ENCODE measurements at regions not wholly inside any gene's neighbourhood (a gene's known extent, or its start where the extent isn't known, plus 50 kb on each side); places are given as distances from the start of the nearest gene placed in this dataset.

- Histone ChIP-seq H3K4me1 (replicated peaks) (no peaks in the 10 kb centered on the region), H3K4me3 (no peak overlapping the region), H3K9me3 (no peaks in the 10 kb centered on the region), H3K27me3 (replicated peaks; ENCODE audit: insufficient read depth) (no peaks in the 10 kb centered on the region), H3K36me3 (no peaks in the 10 kb centered on the region), H3K27ac (no peak overlapping the region)
- intact Hi-C loops (cut with DNase I) = no loop called here
- WGBS = 87% methylated on average over 8 of the region's 8 CpGs
- DNase-seq (ENCODE audit: low spot score) = no peak
- TF ChIP-seq POLR2AphosphoS5 (IDR thresholded peaks at IDR 0.05) (no peak), POLR2A (IDR thresholded peaks at IDR 0.05) (no peak)
- TF ChIP-seq, protein P1, sequence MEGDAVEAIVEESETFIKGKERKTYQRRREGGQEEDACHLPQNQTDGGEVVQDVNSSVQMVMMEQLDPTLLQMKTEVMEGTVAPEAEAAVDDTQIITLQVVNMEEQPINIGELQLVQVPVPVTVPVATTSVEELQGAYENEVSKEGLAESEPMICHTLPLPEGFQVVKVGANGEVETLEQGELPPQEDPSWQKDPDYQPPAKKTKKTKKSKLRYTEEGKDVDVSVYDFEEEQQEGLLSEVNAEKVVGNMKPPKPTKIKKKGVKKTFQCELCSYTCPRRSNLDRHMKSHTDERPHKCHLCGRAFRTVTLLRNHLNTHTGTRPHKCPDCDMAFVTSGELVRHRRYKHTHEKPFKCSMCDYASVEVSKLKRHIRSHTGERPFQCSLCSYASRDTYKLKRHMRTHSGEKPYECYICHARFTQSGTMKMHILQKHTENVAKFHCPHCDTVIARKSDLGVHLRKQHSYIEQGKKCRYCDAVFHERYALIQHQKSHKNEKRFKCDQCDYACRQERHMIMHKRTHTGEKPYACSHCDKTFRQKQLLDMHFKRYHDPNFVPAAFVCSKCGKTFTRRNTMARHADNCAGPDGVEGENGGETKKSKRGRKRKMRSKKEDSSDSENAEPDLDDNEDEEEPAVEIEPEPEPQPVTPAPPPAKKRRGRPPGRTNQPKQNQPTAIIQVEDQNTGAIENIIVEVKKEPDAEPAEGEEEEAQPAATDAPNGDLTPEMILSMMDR (IDR thresholded peaks at IDR 0.05) = no peak
Observed at GRCh38 chr3:145649368-145649887, 511.6 kb downstream of the PLOD2 start.

- no peaks in the 10 kb centered on the region for H3K9me3 ChIP-seq
- no peak for DNase-seq (ENCODE audit: low spot score)
- H3K27me3 ChIP-seq (replicated peaks; ENCODE audit: insufficient read depth) = no peaks in the 10 kb centered on the region
- 94% methylated on average over 4 of the region's 4 CpGs for WGBS
- no peak overlapping the region for H3K4me3 ChIP-seq
- H3K27ac ChIP-seq = no peak overlapping the region
- no peaks in the 10 kb centered on the region for H3K4me1 ChIP-seq (replicated peaks)
- intact Hi-C loops (cut with DNase I) = no loop called here
- TF ChIP-seq POLR2AphosphoS5 (IDR thresholded peaks at IDR 0.05) (no peak), POLR2A (IDR thresholded peaks at IDR 0.05) (no peak)
- TF ChIP-seq, protein P1 (IDR thresholded peaks at IDR 0.05) = no peak
- H3K36me3 ChIP-seq = no peaks in the 10 kb centered on the region
Observed at GRCh38 chr3:145650170-145650569, 510.8 kb downstream of the PLOD2 start.

DNA sequence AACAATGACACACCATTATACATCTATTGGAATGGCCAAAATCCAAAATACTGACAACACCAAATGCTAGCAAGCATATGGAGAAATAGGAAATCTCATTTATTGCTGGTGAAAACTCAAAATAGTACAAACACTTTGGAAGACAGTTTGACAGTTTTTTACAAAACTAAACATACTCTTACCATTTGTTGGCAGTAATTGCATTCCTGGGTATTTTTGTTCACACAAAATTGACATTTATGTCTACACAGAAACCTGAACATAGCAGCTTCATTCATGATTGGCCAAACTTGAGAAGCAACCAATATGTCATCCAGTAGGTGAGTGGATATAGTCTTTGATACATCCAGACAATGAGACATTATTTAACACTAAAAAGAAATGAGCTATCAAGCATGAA is 489.9 kb downstream of the PLOD2 start:
- H3K9me3 ChIP-seq = no peaks in the 10 kb centered on the region
- DNase-seq (ENCODE audit: low spot score) = no peak
- TF ChIP-seq, protein P1 (IDR thresholded peaks at IDR 0.05) = no peak
- no peak for TF ChIP-seq POLR2A (IDR thresholded peaks at IDR 0.05)
- no peak for TF ChIP-seq POLR2AphosphoS5 (IDR thresholded peaks at IDR 0.05)
- H3K27me3 ChIP-seq (replicated peaks; ENCODE audit: insufficient read depth) = no peaks in the 10 kb centered on the region
- intact Hi-C loops (cut with DNase I) = no loop called here
- no peaks in the 10 kb centered on the region for H3K36me3 ChIP-seq
- H3K4me1 ChIP-seq (replicated peaks) = no peaks in the 10 kb centered on the region
- H3K4me3 ChIP-seq = no peak overlapping the region
- H3K27ac ChIP-seq = no peak overlapping the region

DNA sequence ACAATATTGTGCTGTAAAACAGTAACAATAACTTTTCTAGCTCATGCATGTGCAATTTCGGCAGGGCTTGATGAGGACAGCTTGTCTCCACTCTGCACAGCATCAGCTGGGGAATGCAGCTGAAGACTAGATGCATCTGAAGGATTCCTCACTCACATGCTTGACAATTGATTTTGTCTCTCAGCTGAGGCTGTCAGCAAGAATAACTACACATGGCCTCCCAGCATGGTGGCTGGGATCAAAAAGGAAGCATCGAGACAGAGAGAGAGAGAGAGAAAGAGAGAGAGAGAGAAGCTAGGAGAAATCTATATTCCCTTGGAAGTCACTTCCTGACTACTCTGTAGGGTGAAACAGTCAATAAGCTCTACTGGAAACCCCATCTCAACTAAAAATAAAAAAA is 487.1 kb downstream of the PLOD2 start:
- no peaks in the 10 kb centered on the region for H3K27me3 ChIP-seq (replicated peaks; ENCODE audit: insufficient read depth)
- TF ChIP-seq POLR2AphosphoS5 (IDR thresholded peaks at IDR 0.05) = no peak
- TF ChIP-seq, protein P1 (IDR thresholded peaks at IDR 0.05) = no peak
- no peak for TF ChIP-seq POLR2A (IDR thresholded peaks at IDR 0.05)
- no peak overlapping the region for H3K27ac ChIP-seq
- no peak overlapping the region for H3K4me3 ChIP-seq
- H3K9me3 ChIP-seq = no peaks in the 10 kb centered on the region
- H3K36me3 ChIP-seq = no peaks in the 10 kb centered on the region
- no peak for DNase-seq (ENCODE audit: low spot score)
- 78% methylated on average over 2 of the region's 2 CpGs for WGBS
- H3K4me1 ChIP-seq (replicated peaks) = no peaks in the 10 kb centered on the region
- intact Hi-C loops (cut with DNase I) = no loop called here

GRCh38 chr3:145678401-145678800 is 482.6 kb downstream of the PLOD2 start:
- Histone ChIP-seq H3K9me3 (no peaks in the 10 kb centered on the region), H3K4me1 (replicated peaks) (no peaks in the 10 kb centered on the region), H3K27ac (no peak overlapping the region), H3K4me3 (no peak overlapping the region), H3K27me3 (replicated peaks; ENCODE audit: insufficient read depth) (no peaks in the 10 kb centered on the region), H3K36me3 (no peaks in the 10 kb centered on the region)
- TF ChIP-seq POLR2A (IDR thresholded peaks at IDR 0.05) = no peak
- TF ChIP-seq POLR2AphosphoS5 (IDR thresholded peaks at IDR 0.05) = no peak
- TF ChIP-seq, protein P1 (IDR thresholded peaks at IDR 0.05) = no peak
- intact Hi-C loops (cut with DNase I) = no loop called here
- WGBS = 68% methylated on average over 1 of the region's 1 CpG
- DNase-seq (ENCODE audit: low spot score) = no peak
